HG02885 (cell line): ENCODE measurements at regions not wholly inside any gene's neighbourhood (a gene's known extent, or its start where the extent isn't known, plus 50 kb on each side); places are given as distances from the start of the nearest gene placed in this dataset.

Experiments used
- ATAC-seq: cut with Tn5 transposase; IDR thresholded peaks from one replicate; pipeline ENCODE4 v1.9.1; 2021; ENCODE audit warnings: mild to moderate bottlenecking; ENCODE audit not compliant: unreplicated experiment, poor library complexity

- ATAC-seq = no peak
These were observed 134.6 kb downstream of the VRK1 start for GRCh38 chr14:96931751-96932150.

- no peak for ATAC-seq
These were observed 137.6 kb downstream of the VRK1 start for GRCh38 chr14:96934638-96935330.

GRCh38 chr14:96938946-96939345, 141.8 kb downstream of the VRK1 start:
- no peak for ATAC-seq

- ATAC-seq = no peak
These were observed 142.8 kb downstream of the VRK1 start for GRCh38 chr14:96940009-96940408.

- ATAC-seq = no peak
These were observed 147.1 kb downstream of the VRK1 start for GRCh38 chr14:96944297-96944696.

- ATAC-seq = no peak
These were observed 148.5 kb downstream of the VRK1 start for GRCh38 chr14:96945721-96946120.

- no peak for ATAC-seq
These were observed 152.4 kb downstream of the VRK1 start for GRCh38 chr14:96949594-96949993.

- no peak for ATAC-seq
These were observed 154.3 kb downstream of the VRK1 start for GRCh38 chr14:96951511-96951910.

GRCh38 chr14:96953087-96953874, 156.1 kb downstream of the VRK1 start:
- ATAC-seq = no peak

- ATAC-seq = no peak
These were observed 156.6 kb downstream of the VRK1 start for GRCh38 chr14:96953875-96954185.

GRCh38 chr14:96956464-96957239, 159.5 kb downstream of the VRK1 start:
- no peak for ATAC-seq

- no peak for ATAC-seq
These were observed 160.9 kb downstream of the VRK1 start for GRCh38 chr14:96958057-96958456.

GRCh38 chr14:96959992-96960391, 162.8 kb downstream of the VRK1 start:
- ATAC-seq = no peak

- ATAC-seq = no peak
These were observed 163.5 kb downstream of the VRK1 start for GRCh38 chr14:96960598-96961116.

GRCh38 chr14:96961895-96962294, 164.7 kb downstream of the VRK1 start:
- no peak for ATAC-seq

- no peak for ATAC-seq
These were observed 165.2 kb downstream of the VRK1 start for GRCh38 chr14:96962337-96962736.

- ATAC-seq = no peak
These were observed 167.7 kb downstream of the VRK1 start for GRCh38 chr14:96964726-96965415.

- ATAC-seq = no peak
These were observed 168.9 kb downstream of the VRK1 start for GRCh38 chr14:96965885-96966595.

GRCh38 chr14:96975116-96975515, 177.9 kb downstream of the VRK1 start:
- no peak for ATAC-seq
